Suprapubic skin (tissue), 4 donors: ENCODE measurements at regions not wholly inside any gene's neighbourhood (a gene's known extent, or its start where the extent isn't known, plus 50 kb on each side); places are given as distances from the start of the nearest gene placed in this dataset.

ENCODE experiments used
- CTCF ChIP-seq, 2 donors: fragments of 200-600 bp in 1 of 2; fragments of 450-650 bp in 1 of 2; sonication (generic) in 1 of 2; IDR thresholded peaks; one replicate each; pipeline ENCODE4 v1.5.1; 2016 to 2019; ENCODE audit warnings: antibody characterized with exemption in 2 of 2, mild to moderate bottlenecking in 1 of 2, moderate library complexity in 1 of 2
- EP300 ChIP-seq: sonication (generic); formaldehyde crosslinking; IDR thresholded peaks from one replicate; pipeline ENCODE4 v1.6.1; 2017; ENCODE audit warnings: antibody characterized with exemption
- POLR2A ChIP-seq, 2 donors: fragments of 450-650 bp; IDR thresholded peaks; one replicate each; pipeline ENCODE4 v1.6.1; 2017; ENCODE audit warnings: antibody characterized with exemption in 2 of 2, mild to moderate bottlenecking in 2 of 2, moderate library complexity in 2 of 2
- POLR2AphosphoS5 ChIP-seq, 3 donors: sonication (generic); formaldehyde crosslinking; IDR thresholded peaks; one replicate each; pipeline ENCODE4 v1.6.1; 2017; ENCODE audit warnings: antibody characterized with exemption in 3 of 3

- TF ChIP-seq POLR2AphosphoS5 (IDR thresholded peaks at IDR 0.05) (no peak), CTCF (IDR thresholded peaks at IDR 0.05) (peak in 1 of 2 donors; percentile 46), EP300 (no peak), POLR2A (IDR thresholded peaks at IDR 0.05) (no peak)
Measured at GRCh38 chr1:36609241-36610027, 126.7 kb upstream of the CSF3R start.
